Uterus (tissue), 2 donors: ENCODE measurements at regions not wholly inside any gene's neighbourhood (a gene's known extent, or its start where the extent isn't known, plus 50 kb on each side); places are given as distances from the start of the nearest gene placed in this dataset.

Experiments
- POLR2A ChIP-seq, 2 donors: fragments of 450-650 bp; IDR thresholded peaks; one replicate each; pipeline ENCODE4 v1.6.1; 2016; ENCODE audit warnings: antibody characterized with exemption in 2 of 2, mild to moderate bottlenecking in 1 of 2, moderate library complexity in 1 of 2
- TF ChIP-seq, protein P1 (sequence below), 4 experiments: fragments of 200-600 bp in 2 of 4; fragments of 450-650 bp in 2 of 4; sonication (generic) in 2 of 4; IDR thresholded peaks; one replicate each; pipeline ENCODE4 v1.5.1; 2016 to 2019; ENCODE audit warnings: antibody characterized with exemption in 4 of 4, mild to moderate bottlenecking in 2 of 4, moderate library complexity in 1 of 4

DNA sequence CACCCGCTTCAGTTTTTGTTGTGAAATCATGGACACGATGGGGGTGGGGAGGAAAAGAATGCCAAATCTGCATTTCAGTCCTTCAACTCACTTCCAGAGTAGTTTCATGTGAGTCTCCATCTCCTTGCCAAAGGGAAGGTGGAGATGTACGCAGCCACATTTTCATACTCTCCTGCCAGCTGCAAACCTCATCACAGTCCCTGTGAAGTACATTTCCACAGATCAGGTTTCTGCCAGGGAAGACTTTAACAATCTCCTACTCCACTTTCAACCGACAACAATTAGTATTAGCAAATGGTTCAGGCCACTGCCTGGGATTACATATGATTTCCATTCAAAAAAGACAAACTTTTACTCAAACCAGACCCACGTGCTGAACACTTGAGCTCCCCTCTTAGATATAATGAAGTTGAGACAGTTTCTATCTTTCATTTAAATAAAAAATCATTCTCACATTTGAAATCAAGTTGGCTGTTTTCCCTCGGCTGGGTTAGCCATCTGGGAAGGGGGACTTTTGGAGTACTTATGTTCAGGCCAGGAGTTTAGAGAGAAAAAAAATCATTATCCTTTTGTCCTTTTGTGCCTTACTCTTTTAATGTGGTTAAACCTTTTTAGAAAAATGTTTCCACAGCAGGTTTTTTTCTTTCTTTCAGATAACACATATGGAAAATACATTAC, 51.0 kb upstream of the CEP162 start:
- TF ChIP-seq, protein P1, sequence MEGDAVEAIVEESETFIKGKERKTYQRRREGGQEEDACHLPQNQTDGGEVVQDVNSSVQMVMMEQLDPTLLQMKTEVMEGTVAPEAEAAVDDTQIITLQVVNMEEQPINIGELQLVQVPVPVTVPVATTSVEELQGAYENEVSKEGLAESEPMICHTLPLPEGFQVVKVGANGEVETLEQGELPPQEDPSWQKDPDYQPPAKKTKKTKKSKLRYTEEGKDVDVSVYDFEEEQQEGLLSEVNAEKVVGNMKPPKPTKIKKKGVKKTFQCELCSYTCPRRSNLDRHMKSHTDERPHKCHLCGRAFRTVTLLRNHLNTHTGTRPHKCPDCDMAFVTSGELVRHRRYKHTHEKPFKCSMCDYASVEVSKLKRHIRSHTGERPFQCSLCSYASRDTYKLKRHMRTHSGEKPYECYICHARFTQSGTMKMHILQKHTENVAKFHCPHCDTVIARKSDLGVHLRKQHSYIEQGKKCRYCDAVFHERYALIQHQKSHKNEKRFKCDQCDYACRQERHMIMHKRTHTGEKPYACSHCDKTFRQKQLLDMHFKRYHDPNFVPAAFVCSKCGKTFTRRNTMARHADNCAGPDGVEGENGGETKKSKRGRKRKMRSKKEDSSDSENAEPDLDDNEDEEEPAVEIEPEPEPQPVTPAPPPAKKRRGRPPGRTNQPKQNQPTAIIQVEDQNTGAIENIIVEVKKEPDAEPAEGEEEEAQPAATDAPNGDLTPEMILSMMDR (IDR thresholded peaks at IDR 0.05), result no peak
- TF ChIP-seq POLR2A (IDR thresholded peaks at IDR 0.05), result no peak
